ENCODE measurements at regions not wholly inside any gene's neighbourhood (a gene's known extent, or its start where the extent isn't known, plus 50 kb on each side); places are given as distances from the start of the nearest gene placed in this dataset.
A peak's percentile ranks its signal among the peaks of the same experiment; 100 is the strongest.
"Not testable (repeated sequence)": the region's sequence is repeated elsewhere in the genome, so short reads cannot be mapped to it uniquely, and the experiment has no call there.

DNA sequence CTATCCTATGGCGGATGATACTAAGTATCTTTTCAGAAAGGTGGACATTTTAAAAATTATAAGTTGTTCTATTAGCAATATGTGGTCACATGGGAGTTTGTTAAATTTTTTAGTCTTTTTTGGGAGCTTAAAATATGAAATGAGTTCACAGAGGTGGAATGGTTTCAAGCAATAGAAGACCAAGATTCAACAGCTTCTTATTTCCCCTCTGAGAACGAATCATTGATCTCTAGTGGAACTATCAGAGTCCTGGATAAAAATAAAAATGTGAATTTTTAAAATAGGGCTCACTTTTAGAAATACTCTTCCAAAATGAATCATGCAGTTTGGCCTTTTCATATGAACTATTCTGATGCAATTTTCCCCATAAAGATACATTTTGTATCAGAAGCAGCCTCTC, 467.7 kb upstream of the KLF6 start:
- DNase-seq, result no peak

DNA sequence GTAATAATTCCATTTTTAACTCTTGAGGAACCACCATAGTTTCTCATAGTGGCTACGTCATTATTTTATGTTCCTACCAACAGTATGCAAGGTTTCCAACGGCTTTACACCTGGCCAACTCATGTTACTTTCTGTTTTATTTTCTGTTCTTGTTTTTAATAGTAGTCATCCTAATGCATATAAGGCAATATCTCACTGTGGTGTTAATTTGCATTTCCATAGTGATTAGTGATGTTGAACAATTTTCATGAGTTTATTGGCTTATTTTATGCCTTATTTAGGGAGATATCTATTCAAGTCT, 465.5 kb upstream of the KLF6 start:
- DNase-seq, result no peak

DNA sequence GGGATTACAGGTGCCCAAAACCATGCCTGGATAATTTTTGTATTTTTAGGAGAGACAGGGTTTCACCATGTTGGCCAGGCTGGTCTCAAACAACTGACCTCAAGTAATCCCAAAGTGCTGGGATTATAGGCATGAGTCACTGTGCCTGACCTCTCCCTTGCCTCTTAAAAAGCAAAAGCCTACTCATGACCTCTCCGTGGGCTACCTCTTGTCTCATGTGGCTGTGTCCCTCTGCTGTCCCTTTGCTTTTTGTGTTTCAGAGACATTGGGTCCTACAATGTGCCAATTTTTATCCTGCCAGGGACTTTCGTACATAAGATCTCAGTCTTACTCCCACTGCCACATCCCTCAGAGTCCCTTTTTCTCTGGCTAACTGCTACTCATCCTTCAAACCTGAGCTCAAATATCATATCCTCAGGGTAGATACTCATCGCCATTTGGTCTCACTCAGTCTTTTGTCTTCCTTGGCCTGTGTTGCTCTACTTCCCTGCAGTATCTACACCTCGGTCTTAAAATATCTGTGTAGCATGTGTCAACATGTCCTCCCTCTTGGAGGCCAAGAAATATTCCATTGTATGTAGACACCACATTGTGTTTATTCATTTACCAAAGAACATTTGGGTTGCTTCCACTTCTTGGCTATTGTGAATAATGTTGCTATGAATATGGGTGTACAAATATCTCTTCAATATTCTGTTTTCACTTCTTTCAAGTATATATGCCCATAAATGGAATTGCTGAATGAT, 465.0 kb upstream of the KLF6 start:
- no peak for DNase-seq

DNA sequence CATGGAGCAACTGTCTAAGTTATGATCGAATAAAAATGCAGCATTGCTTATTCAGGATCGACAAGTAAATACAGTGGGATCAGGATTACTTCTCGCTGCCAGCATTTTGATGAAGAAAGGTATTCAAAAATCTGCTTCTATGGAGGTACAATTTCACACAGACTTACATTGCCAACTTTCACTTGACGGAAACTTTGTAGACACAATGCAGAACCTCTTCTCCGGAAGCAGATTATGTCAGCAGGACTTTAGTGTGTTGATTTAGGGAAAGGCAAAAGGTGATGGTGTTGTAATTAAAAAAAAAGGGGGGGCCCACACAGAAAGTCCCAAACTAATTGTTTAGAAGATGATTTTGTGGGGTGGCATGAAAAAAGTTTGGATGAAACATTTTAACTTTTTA, 462.4 kb upstream of the KLF6 start:
- no peak for DNase-seq

DNA sequence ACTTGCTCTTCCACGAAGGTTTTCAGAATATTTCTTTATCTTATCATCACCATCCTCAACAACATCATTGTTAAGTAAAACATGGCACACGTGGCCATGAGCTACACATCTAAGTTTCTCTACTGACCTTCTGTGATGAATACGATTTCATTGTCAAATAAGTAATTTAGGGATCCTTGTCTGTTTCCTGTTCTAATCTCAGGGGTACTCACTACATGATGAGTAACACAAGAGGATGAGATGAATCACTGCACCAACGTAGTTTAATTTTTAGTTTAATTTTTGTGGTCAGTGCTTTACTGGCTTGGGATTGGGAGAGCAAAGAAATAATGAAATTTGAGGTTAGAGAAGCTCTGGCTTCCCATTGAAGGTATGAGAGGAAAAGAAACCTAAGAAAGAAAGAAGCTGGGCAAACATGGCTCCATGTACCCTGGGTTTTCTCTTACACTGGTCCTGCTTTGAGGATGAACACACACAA, 461.9 kb upstream of the KLF6 start:
- no peak for DNase-seq

DNA sequence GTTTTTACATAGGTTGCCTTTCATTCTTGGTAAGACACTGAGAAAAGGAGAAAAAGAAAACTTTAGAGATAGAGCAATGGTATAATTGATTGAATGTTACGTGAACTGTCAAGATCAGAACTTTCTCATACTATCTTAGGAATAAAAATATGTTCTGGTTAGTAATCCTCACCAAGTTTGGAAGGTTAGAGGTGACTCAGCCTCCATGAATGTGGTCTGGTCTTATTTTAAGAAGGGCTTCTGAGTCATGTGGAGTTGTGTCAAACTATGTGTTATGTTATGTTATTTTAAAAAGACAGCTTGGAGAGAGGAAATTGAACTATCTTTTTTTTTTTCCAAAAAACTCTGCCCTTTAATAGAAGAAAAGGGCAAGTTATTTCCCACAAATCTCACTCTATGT, 458.6 kb upstream of the KLF6 start:
- no peak for DNase-seq

DNA sequence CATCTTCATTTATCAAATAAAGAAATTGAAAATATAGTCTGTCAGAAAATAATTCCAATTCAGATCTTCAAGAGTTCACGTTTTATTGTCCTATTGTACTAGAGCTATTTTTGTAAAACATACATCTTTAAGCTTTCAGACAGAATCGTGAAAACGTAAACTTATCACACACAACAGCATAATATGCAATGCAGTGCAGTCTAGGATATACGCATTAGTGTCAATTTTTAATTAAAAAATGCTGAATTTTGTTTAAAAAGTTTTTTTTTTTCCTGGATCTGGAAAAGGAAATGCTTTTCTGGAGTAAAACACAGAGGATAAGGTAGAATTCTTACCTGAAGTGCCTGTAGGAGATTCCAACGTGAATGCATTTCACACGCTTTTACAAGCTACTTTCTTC, 458.2 kb upstream of the KLF6 start:
- DNase-seq, result no peak

DNA sequence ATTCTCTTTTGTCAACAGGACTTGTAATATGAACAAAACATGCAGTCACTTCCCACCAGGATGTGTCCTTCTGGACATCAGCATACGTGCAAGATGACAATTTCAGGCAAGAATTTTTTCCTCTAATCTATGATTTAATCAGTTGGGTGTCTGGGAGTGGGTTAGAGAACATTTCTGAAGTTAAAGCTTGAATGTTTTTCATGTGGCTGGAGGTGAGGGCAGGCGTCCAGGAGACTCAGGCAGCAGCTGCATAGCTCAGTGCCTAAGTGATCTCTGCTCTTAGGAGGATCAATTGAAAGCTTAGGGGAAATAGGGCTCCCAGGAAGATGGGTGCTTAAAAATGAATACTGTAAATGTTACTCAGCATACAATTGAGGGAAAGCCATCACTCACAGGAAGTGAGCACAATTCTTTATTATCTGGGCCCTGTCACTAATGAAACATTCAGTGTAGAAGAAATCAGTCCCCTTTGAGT, 457.6 kb upstream of the KLF6 start:
- no peak for DNase-seq

DNA sequence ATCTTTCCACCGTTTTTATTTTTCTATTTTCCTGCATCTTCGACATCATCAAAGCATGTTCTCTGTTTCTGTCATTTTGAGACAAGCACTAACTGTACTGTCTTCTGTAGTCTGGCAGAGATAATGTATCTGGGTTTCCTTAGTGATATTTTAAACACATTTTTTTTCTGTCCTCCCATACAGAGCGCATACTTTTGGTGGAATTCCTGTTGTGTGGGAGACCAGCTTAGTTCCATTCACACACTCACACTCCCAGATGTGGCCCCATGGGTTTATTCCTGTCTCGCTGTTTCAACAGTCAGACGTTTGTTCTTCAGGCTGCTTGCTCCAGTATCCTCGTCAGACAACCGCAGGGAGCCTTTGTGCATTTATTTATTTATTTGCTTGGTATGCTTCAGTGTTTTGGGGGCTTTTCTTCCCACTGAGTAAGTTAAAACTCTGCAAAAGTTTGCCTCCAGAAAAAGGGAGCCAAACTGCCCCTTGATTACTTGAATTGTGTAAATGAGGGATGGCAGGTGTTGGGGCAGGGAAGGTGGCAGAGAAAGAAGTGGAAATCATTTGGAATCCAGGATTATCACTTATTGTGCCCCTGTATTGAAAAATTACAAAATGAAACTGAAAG, 456.8 kb upstream of the KLF6 start:
- no peak for DNase-seq

DNA sequence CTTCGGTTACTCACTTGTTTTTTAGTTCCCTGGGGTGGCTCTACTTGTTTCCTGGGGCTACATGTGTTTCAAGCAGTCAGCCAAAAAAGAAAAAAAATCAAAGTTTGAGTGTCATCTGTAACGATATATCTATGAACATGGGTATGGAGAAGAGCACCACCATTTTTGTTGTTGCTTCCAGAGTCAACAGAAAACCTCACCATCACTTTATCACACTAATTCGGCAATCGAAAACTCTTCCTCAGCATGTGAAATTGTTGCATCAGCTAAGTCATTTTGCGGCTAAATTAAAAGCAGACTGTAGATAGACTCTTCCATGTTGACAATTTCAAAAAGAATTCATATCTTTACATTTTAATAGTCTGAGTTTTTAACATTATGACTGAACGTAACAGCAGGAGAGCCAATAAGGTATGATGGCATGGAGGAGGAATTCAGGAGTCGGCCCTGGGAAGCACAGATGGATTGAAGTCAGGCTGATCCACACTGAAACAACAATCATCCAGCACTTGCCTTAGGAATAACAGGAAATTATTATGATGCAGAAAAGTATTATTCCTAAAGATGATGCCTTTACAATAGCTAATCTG, 455.7 kb upstream of the KLF6 start:
- no peak for DNase-seq

DNA sequence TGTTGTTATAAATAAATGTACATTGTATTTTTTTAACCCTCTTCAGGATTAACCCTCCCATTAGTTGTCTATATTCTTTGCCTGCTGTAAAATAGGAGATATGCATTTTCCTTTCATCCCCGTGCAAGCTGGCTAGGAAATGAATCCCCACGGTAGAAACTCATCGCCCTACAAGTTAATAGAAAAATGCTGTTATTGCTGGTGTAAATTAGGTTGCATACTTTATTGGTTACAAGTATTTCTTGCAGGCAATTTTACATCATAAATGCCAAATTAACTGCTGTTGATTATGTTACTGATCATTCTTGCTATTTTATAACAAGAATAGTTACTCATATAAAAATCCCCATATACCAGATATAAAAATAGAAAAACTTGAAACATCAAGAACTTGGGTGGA, 454.2 kb upstream of the KLF6 start:
- no peak for DNase-seq

DNA sequence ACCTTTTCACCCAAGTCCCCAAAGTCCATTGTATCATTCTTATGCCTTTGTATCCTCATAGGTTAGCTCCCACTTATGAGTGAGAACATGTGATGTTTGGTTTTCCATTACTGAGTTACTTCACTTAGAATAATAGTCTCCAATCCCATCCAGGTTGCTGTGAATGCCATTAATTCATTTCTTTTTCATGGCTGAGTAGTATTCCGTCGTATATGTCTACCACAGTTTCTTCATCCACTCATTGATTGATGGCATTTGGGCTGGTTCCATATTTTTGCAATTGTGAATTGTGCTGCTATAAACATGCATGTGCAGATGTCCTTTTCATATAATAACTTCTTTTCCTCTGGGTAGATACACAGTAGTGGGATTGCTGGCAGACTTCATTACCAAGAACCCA, 451.9 kb upstream of the KLF6 start:
- DNase-seq, result not testable (repeated sequence)

DNA sequence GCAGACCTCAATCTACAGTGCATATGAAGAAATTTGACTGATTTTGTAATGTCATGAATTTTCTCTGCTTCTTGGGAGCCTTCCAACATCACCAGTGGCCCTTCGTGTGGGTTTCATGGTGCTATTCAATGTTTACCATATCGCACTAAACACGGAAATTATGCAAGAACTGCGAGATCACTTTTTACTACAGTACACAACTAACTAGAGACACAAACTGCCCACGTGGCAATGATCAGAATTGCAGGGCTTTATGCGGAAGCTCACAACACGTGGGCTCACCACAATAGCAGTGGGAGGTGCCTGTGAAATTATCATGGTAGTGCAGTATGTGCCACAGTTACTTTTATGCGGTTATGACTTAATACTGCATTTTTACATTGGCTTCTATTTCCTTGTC, 449.7 kb upstream of the KLF6 start:
- peak; percentile 12 to 49 for DNase-seq

DNA sequence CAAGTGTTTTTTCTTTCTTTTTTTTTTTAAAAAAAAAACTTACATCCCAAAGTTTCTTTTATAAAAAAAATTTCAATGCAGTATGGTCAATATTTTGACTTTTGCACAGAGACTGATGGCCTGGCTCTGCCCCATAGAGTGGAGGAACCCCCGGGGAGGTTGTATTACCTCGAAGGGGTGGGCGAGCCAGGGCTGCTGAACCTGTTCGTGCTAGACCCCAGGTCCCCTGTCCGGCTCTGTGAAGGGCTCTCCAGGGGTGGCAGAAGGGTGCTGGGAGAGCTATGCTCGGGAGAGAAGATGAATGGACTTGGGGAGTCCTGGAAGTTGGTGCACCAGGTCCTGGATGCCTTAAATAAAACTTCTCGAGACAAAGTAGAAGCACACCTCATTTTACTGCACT, 446.4 kb upstream of the KLF6 start:
- no peak for DNase-seq

DNA sequence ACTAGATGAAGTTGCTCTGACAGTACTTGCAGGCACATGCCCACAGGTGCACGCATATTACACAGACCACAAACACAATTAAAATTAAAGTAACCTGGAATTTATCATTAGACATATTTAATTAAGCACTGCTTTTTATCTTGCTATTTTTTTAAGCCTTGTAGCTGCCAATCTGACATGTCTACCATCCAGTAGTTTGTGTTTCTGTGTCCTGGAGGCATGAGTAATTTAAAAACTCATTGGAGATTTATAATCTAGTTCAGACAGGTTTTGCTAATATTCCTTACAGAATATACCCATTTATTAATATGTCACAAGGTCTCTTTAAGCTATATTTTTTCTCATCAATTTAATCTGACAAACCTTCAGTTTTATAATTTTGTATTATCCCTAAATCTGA, 445.0 kb upstream of the KLF6 start:
- DNase-seq, result no peak

DNA sequence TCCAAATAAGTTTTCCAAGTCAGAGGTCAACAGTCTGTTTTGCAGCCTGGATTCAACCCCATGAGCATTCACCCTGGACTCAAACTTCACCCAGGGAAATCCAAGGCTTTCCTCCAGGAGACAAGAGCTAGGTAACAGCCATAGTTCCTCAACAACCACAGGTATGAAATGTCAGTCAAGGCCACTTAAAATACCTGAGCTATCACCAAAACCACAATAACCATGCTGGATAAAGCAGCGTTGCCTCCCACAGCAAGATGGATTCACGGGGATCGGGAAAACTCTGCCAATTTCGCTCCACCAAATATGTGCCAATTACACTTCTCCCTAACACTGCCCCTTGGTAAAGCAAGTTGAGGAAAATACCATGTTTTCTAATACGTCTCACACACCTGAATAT, 444.1 kb upstream of the KLF6 start:
- no peak for DNase-seq

DNA sequence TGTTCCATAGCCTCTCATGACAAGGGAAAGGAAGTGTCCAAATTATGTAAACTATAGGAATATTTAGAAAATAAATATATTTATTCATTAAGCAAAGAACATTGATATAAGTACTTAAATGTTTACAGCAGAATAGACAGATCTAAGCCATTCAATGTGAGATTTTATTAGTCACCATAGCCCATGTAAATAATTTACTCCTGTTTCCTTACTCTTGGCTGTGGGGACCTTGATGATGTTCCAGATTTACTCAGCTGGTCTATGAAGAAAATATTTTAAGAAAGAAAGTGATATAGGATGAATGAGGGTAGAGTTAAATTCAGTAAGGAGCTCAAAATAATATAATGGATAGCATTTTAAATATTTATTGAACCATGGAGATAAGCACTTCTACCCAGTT, 442.6 kb upstream of the KLF6 start:
- DNase-seq, result no peak

DNA sequence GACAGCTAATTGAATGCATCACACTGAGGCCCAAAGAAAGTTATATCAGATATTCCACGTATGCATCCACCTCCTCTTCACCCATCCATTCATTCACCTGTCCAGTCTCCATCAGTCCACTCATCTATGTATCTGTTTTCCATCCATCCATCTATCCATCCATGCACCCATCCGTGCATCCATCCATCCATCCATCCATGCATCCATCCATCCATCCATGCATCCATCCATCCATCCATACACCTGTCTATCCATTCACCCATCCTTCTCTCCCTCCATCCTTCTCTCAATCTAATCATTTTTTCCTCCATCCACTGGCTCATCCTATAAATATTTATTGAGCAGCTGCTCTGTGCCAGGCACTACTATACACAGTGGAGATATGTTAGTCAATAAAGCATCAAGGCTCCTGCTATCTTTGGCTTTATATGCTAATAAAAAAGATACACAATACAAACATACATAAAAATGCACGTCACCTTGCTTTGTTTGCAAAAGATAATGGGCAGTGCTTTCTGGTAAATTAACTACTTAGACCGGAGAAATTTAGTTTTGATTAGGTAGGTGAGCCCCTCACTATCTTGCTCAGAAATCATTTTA, 442.0 kb upstream of the KLF6 start:
- DNase-seq, result no peak

DNA sequence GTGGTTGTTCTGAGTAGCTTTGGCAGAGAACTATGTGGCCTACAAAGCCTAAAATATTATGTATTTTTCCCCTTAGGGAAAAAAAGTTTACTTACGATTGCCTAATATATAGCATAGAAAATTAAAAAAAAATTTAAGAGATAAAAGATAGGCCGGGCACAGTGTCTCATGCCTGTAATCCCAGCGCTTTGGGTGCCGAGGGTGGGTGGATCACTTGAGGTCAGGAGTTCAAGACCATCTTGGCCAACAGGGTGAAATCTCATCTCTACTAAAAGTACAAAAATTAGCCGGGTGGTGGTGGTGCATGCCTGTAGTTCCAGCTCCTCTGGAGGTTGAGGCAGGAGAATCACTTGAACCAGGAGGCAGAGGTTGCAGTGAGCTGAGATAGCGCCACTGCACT, 439.2 kb upstream of the KLF6 start:
- DNase-seq, result no peak

DNA sequence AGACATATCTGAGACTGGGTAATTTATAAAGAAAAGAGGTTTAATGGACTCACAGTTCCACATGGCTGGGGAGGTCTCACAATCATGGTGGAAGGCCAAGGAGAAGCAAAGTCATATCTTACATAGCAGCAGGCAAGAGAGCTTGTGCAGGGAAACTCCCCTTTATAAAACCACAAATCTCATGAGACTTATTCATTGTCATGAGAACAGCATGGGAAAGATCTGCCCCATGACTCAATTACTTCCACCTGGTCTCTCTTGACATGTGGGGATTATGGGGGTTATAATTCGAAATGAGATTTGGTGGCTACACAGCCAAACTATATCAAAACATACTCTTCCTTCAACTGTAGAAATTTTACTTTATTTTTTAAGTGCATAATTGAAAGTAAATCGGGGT, 436.3 kb upstream of the KLF6 start:
- not testable (repeated sequence) for DNase-seq

DNA sequence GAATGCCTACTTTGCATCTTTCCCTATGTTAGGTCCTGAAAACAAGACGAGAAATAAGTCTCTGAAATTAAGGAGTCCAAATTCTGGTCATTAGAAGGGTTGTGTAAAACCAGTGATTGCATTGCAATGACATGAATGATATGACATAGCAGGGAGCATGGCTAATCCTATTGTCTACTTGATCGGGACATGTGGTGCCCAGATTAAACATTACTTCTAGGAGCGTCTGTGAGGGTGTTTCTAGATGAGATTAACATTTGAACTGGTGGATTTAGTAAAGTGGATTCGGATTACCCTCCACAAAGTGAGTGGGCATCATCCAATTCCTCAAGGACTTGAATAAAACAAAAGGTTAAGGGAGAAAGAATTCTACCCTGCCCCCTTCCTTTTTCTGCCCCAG, 434.9 kb upstream of the KLF6 start:
- no peak for DNase-seq

DNA sequence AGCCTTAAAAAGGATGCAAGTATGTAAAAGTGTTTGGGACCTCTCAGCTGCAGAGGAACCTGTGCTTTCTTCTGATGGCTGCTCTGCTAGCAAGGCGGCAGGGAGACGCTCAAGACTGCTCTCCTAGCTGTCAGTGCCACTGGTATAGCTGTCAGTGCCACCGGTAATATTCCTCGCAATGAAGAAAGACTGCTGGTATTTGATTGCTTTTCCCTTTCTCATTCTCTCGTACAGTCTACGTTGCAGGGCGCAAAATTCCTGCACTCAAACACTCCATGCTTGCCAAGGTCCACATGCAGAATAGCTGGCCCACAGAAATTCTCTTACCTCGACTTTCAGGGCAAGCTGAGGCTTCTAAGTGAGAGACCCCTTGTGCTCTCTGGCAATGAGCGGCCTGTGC, 432.6 kb upstream of the KLF6 start:
- no peak for DNase-seq

DNA sequence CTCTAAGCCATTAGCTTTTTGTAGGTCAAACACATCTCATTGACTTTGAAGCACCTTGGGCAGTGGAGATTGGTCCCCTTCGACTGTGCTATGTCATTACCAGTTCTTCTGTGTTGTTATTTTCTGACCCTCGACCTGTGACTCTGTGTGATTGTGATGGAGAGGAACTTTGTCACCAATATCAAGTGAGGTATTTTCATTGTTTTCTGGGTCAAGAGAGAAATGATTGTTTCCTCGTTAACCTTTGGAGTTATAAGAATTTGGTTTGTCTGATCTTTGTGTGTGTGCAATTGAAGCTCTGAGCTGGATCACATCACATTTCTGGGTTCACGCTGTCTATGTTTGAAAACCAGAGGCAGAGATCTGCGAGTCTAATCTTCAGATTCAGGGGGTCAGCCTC, 432.2 kb upstream of the KLF6 start:
- DNase-seq, result no peak

DNA sequence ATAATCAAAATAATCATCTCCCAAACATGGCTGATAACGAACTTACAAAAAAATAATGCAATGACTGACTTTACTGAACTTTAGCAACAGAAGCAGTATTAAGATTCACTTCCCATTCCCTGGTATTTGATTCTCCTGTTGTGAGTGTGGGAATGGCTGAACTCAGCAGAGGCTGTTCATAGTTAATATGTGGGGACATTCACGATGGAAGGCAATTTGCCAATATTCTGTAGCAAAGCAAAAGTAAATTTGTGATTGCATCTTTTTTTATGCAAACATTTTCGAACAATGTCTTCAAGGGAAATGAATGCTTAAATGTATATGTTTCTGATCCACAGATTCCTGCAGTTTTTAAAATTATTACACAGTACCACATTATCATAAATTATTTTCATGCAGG, 431.7 kb upstream of the KLF6 start:
- DNase-seq, result no peak
